ENCODE measurements at regions not wholly inside any gene's neighbourhood (a gene's known extent, or its start where the extent isn't known, plus 50 kb on each side); places are given as distances from the start of the nearest gene placed in this dataset.
"Not testable (repeated sequence)": the region's sequence is repeated elsewhere in the genome, so short reads cannot be mapped to it uniquely, and the experiment has no call there.

GRCh38 chr10:47593129-47593528 lies 69.7 kb upstream of the AGAP9 start:
- not testable (repeated sequence) for TF ChIP-seq CTCF, POLR2A, EP300 (IDR thresholded peaks at IDR 0.05)

Measured in sigmoid colon (tissue), 4 donors.